Transverse colon (tissue), 3 donors: ENCODE measurements at regions not wholly inside any gene's neighbourhood (a gene's known extent, or its start where the extent isn't known, plus 50 kb on each side); places are given as distances from the start of the nearest gene placed in this dataset.

ENCODE experiments used
- CTCF ChIP-seq, 5 experiments: fragments of 200-600 bp in 3 of 5; fragments of 450-650 bp in 2 of 5; sonication (generic) in 3 of 5; IDR thresholded peaks; 1 replicate in 2 of 5; 2 replicates in 3 of 5; pipeline ENCODE4 v1.5.1; 2016 to 2017; ENCODE audit warnings: antibody characterized with exemption in 5 of 5, inconsistent platforms in 3 of 5, mild to moderate bottlenecking in 2 of 5, moderate library complexity in 1 of 5
- EP300 ChIP-seq: sonication (generic); formaldehyde crosslinking; IDR thresholded peaks from one replicate; pipeline ENCODE4 v1.6.1; 2017; ENCODE audit warnings: antibody characterized with exemption, low read depth
- POLR2A ChIP-seq: fragments of 450-650 bp; IDR thresholded peaks from one replicate; pipeline ENCODE4 v1.6.1; 2016; ENCODE audit warnings: antibody characterized with exemption, mild to moderate bottlenecking, moderate library complexity

- TF ChIP-seq POLR2A (no peak), EP300 (no peak), CTCF (IDR thresholded peaks at IDR 0.05) (no peak)
Measured at GRCh38 chr3:182741214-182741613, 52.1 kb upstream of the ATP11B start.
